RWPE2 (cell line): ENCODE measurements at regions not wholly inside any gene's neighbourhood (a gene's known extent, or its start where the extent isn't known, plus 50 kb on each side); places are given as distances from the start of the nearest gene placed in this dataset.

Source experiments
- ATAC-seq: fragments of 200-7000 bp; cut with Tn5 transposase; 3 replicates; pipeline ENCODE4 v1.9.1; 2021; ENCODE audit warnings: low read depth
- DNase-seq: peaks from one replicate; pipeline ENCODE4 v3.0.0-alpha.2; 2020; ENCODE audit warnings: low spot score
- H3K27ac ChIP-seq: fragments of 450-650 bp; 2 replicates; pipeline ENCODE4 v1.5.1; 2017; ENCODE audit warnings: mild to moderate bottlenecking; ENCODE audit not compliant: poor library complexity, severe bottlenecking
- H3K27me3 ChIP-seq: fragments of 250-450 bp; sonication (Bioruptor Pico); 2 replicates; pipeline ENCODE4 v1.5.1; 2021; ENCODE audit warnings: mild to moderate bottlenecking, moderate library complexity; ENCODE audit not compliant: insufficient read depth, poor library complexity, severe bottlenecking
- H3K36me3 ChIP-seq: fragments of 250-450 bp; sonication (Bioruptor Pico); 2 replicates; pipeline ENCODE4 v1.5.1; 2020; ENCODE audit warnings: low read depth, mild to moderate bottlenecking, moderate library complexity
- H3K4me1 ChIP-seq: fragments of 250-450 bp; sonication (Bioruptor Pico); 2 replicates; pipeline ENCODE4 v1.5.1; 2021; ENCODE audit warnings: mild to moderate bottlenecking, moderate library complexity; ENCODE audit not compliant: insufficient read depth, poor library complexity, severe bottlenecking
- H3K4me3 ChIP-seq: fragments of 250-450 bp; sonication (Bioruptor Pico); 2 replicates; pipeline ENCODE4 v1.5.1; 2021; ENCODE audit warnings: mild to moderate bottlenecking, moderate library complexity; ENCODE audit not compliant: severe bottlenecking
- H3K9me3 ChIP-seq: fragments of 250-450 bp; sonication (Bioruptor Pico); 2 replicates; pipeline ENCODE4 v1.5.1; 2021; ENCODE audit warnings: mild to moderate bottlenecking, moderate library complexity; ENCODE audit not compliant: severe bottlenecking
- TF ChIP-seq, protein P1 (sequence below): fragments of 450-650 bp; IDR thresholded peaks from one replicate; pipeline ENCODE4 v1.5.1; 2017; ENCODE audit warnings: mild to moderate bottlenecking, moderate library complexity; ENCODE audit not compliant: poor library complexity, severe bottlenecking

DNA sequence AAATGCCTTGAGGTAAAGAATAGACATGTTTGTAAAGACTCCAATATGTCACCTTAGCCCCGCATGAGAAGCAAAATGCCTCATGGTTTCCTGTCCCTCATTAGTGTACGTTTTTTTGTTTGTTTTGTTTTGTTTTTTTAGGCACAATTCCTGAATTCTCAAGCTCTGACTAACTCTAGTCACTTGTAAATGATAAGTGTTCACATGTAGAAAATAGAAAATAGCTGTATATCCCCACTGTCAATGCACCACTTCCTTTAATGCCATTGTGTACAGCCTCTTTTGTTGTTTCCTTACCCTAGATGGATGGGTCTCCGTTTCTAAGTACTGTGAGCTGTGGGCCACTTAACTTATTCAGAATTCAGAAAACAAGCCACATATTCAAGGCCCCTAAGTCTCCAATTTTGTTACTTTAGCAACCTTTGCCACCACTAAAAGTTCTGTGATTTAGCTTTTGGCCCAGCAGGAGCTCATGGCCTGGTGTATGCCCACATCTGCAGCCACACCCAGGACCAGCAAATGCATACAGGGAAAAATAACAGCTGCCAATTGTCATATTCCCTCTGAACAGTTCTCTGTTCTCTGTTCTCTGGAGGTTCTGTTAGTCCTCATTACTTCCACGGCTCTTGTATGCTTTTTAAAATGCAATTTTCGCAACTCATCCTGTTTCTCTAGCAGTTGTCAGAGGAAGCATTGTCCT lies 655.5 kb downstream of the GBE1 start:
- TF ChIP-seq, protein P1, sequence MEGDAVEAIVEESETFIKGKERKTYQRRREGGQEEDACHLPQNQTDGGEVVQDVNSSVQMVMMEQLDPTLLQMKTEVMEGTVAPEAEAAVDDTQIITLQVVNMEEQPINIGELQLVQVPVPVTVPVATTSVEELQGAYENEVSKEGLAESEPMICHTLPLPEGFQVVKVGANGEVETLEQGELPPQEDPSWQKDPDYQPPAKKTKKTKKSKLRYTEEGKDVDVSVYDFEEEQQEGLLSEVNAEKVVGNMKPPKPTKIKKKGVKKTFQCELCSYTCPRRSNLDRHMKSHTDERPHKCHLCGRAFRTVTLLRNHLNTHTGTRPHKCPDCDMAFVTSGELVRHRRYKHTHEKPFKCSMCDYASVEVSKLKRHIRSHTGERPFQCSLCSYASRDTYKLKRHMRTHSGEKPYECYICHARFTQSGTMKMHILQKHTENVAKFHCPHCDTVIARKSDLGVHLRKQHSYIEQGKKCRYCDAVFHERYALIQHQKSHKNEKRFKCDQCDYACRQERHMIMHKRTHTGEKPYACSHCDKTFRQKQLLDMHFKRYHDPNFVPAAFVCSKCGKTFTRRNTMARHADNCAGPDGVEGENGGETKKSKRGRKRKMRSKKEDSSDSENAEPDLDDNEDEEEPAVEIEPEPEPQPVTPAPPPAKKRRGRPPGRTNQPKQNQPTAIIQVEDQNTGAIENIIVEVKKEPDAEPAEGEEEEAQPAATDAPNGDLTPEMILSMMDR, result no peak
- DNase-seq (no peak), ATAC-seq (peak; percentile 17; the same call in 1 of the 3 replicates)
- no peaks in the 10 kb centered on the region for H3K36me3 ChIP-seq
- H3K9me3 ChIP-seq, result no peaks in the 10 kb centered on the region
- no peak overlapping the region for H3K27ac ChIP-seq
- peaks cover 4% of the 10 kb centered on the region for H3K4me1 ChIP-seq
- H3K27me3 ChIP-seq, result no peaks in the 10 kb centered on the region
- H3K4me3 ChIP-seq, result no peak overlapping the region

GRCh38 chr3:81105206-81105605 lies 656.2 kb downstream of the GBE1 start:
- H3K36me3 ChIP-seq, result no peaks in the 10 kb centered on the region
- peaks cover 4% of the 10 kb centered on the region for H3K4me1 ChIP-seq
- no peaks in the 10 kb centered on the region for H3K9me3 ChIP-seq
- no peak overlapping the region for H3K27ac ChIP-seq
- no peak overlapping the region for H3K4me3 ChIP-seq
- ATAC-seq (no peak), DNase-seq (no peak)
- TF ChIP-seq, protein P1, result no peak
- H3K27me3 ChIP-seq, result no peaks in the 10 kb centered on the region

GRCh38 chr3:81097889-81098288 lies 663.6 kb downstream of the GBE1 start:
- Histone ChIP-seq H3K27me3 (no peaks in the 10 kb centered on the region), H3K9me3 (no peaks in the 10 kb centered on the region), H3K36me3 (no peaks in the 10 kb centered on the region), H3K4me3 (no peak overlapping the region), H3K4me1 (no peaks in the 10 kb centered on the region), H3K27ac (no peak overlapping the region)
- DNase-seq, result no peak
- TF ChIP-seq, protein P1, result no peak
- ATAC-seq, result no peak

DNA sequence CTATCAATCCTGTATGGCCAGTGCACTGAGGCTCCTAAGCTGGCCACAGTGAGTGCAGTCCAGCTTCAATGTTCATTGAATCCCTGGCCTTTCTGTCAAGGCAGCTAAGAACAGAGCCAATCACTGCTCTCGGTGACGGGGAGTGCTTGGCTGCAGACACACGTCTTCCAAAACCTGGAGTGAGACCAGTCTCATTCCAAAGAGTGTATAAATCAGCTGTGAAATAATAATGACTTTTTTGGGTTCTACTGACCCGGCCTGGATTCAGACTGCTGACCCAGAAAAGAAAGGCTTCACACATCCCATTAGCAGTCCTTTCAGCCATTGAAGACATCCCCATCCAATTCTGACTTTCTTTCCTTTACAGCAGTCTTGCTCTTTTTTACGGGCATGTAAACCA lies 665.5 kb downstream of the GBE1 start:
- TF ChIP-seq, protein P1, result no peak
- ATAC-seq, result no peak
- DNase-seq, result no peak
- Histone ChIP-seq H3K36me3 (no peaks in the 10 kb centered on the region), H3K27me3 (no peaks in the 10 kb centered on the region), H3K4me1 (no peaks in the 10 kb centered on the region), H3K4me3 (no peak overlapping the region), H3K27ac (no peak overlapping the region), H3K9me3 (no peaks in the 10 kb centered on the region)

GRCh38 chr3:81094986-81095385 lies 666.5 kb downstream of the GBE1 start:
- TF ChIP-seq, protein P1, result no peak
- DNase-seq (no peak), ATAC-seq (no peak)
- no peaks in the 10 kb centered on the region for H3K4me1 ChIP-seq
- H3K4me3 ChIP-seq, result no peak overlapping the region
- H3K9me3 ChIP-seq, result no peaks in the 10 kb centered on the region
- H3K27me3 ChIP-seq, result no peaks in the 10 kb centered on the region
- no peak overlapping the region for H3K27ac ChIP-seq
- no peaks in the 10 kb centered on the region for H3K36me3 ChIP-seq
